H1 (cell line): ENCODE measurements at regions not wholly inside any gene's neighbourhood (a gene's known extent, or its start where the extent isn't known, plus 50 kb on each side); places are given as distances from the start of the nearest gene placed in this dataset.

ENCODE experiments used
- CEBPB ChIP-seq: IDR thresholded peaks from 2 replicates; pipeline ENCODE4 v1.6.1; 2012; ENCODE audit warnings: low read depth, low read length
- EP300 ChIP-seq, 2 experiments: IDR thresholded peaks; 1 replicate in 1 of 2; 2 replicates in 1 of 2; pipeline ENCODE4 v1.6.1; 2011 to 2012; ENCODE audit warnings: low read depth in 2 of 2, low read length in 2 of 2, mild to moderate bottlenecking in 2 of 2, borderline replicate concordance in 1 of 2, inconsistent platforms in 1 of 2, moderate library complexity in 1 of 2
- EZH2 ChIP-seq: fragments of 200-600 bp; sonication (generic); IDR thresholded peaks from 2 replicates; pipeline ENCODE4 v1.7.1; 2012; ENCODE audit warnings: low read depth, mild to moderate bottlenecking, moderate library complexity, low read length, inconsistent platforms; ENCODE audit not compliant: severe bottlenecking
- HDAC2 ChIP-seq, 2 experiments: fragments of 300-600 bp in 1 of 2; sonication (generic) in 1 of 2; IDR thresholded peaks; 2 replicates each; pipeline ENCODE4 v1.6.1; 2011 to 2012; ENCODE audit warnings: low read depth in 2 of 2, low read length in 2 of 2, mild to moderate bottlenecking in 2 of 2, moderate library complexity in 2 of 2, borderline replicate concordance in 1 of 2, inconsistent platforms in 1 of 2
- JUND ChIP-seq: IDR thresholded peaks from 2 replicates; pipeline ENCODE4 v1.6.1; 2011; ENCODE audit warnings: mild to moderate bottlenecking, improper control_type of control experiment, low read length
- KDM1A ChIP-seq: fragments of 200-600, 300-600 bp; sonication (generic); IDR thresholded peaks from 2 replicates; pipeline ENCODE4 v1.7.1; 2016; ENCODE audit warnings: mild to moderate bottlenecking, low read length, borderline replicate concordance
- SAP30 ChIP-seq: fragments of 300-600 bp; sonication (generic); IDR thresholded peaks from 2 replicates; pipeline ENCODE4 v1.7.1; 2012; ENCODE audit warnings: low read length, moderate library complexity, mild to moderate bottlenecking, inconsistent platforms; ENCODE audit not compliant: insufficient read depth, insufficient replicate concordance
- TAF1 ChIP-seq: IDR thresholded peaks from 2 replicates; pipeline ENCODE4 v1.6.1; 2011; ENCODE audit warnings: mild to moderate bottlenecking, low read depth, low read length
- ZNF274 ChIP-seq: IDR thresholded peaks from 2 replicates; pipeline ENCODE4 v1.7.0; 2012; ENCODE audit warnings: low read length, borderline replicate concordance; ENCODE audit errors: extremely low read depth
- TF ChIP-seq, protein P1 (sequence below), 3 experiments: IDR thresholded peaks; 1 replicate in 2 of 3; 2 replicates in 1 of 3; pipeline versions ENCODE4 v1.5.1 to v1.6.1; 2011; ENCODE audit warnings: low read length in 3 of 3, mild to moderate bottlenecking in 3 of 3, inconsistent platforms in 2 of 3, low read depth in 1 of 3, moderate library complexity in 1 of 3; ENCODE audit not compliant: insufficient read depth in 1 of 3; ENCODE audit errors: control extremely low read depth in 1 of 3
- TF ChIP-seq, protein P2 (sequence below): IDR thresholded peaks from 2 replicates; pipeline ENCODE4 v1.6.1; 2011; ENCODE audit warnings: low read depth, mild to moderate bottlenecking, low read length; ENCODE audit not compliant: insufficient read depth
- TF ChIP-seq, protein P3 (sequence below): IDR thresholded peaks from 2 replicates; pipeline ENCODE4 v1.6.1; 2011; ENCODE audit warnings: low read length, improper control_type of control experiment

DNA sequence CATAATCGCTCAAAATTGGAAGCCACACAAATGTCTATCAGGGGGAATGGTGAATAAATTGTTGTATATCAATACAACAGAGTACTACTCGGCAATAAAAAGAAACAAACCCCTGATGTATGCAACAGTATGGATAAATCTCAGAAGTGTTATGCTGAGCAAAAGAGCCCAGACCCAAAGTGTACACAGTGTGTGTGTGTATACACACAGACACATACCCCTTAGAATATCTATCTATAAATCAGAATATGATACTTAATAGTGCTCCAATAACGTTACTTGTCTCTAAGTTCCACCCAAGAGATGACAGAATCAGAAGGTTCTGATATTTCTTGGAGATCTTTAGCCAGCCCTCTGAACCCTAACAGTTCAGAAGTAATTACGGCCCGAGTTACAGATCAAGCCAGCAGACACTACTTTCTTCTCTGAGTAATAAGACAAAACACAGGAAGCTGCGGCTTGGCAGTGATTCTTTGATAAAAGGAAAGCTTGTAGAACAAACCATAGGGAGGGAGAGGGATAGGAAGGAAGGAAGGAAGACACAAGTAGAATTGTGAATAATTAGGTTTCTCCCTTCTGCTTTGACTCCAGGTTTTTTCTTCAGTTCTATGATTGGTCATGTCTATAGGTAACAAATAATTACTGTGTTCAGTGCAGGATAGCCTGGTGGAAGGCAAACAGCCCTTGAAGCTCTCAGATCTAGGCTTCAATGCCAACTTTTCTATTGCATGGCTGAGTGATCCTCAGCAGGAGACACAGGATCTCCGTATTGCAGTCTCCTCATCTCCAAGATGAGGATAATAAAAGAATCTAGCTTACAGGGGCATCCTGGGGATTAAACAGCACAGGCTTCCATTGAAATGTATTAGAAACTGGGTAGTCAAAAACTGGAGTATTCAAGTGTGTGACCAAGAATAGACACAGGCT lies 75.6 kb upstream of the TEAD1 start:
- TF ChIP-seq HDAC2 (IDR thresholded peaks at IDR 0.05; ENCODE audit: borderline replicate concordance in 1 of 2, low read depth in 2 of 2, low read length in 2 of 2): no peak
- TF ChIP-seq, protein P1, sequence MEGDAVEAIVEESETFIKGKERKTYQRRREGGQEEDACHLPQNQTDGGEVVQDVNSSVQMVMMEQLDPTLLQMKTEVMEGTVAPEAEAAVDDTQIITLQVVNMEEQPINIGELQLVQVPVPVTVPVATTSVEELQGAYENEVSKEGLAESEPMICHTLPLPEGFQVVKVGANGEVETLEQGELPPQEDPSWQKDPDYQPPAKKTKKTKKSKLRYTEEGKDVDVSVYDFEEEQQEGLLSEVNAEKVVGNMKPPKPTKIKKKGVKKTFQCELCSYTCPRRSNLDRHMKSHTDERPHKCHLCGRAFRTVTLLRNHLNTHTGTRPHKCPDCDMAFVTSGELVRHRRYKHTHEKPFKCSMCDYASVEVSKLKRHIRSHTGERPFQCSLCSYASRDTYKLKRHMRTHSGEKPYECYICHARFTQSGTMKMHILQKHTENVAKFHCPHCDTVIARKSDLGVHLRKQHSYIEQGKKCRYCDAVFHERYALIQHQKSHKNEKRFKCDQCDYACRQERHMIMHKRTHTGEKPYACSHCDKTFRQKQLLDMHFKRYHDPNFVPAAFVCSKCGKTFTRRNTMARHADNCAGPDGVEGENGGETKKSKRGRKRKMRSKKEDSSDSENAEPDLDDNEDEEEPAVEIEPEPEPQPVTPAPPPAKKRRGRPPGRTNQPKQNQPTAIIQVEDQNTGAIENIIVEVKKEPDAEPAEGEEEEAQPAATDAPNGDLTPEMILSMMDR (IDR thresholded peaks at IDR 0.05; ENCODE audit: control extremely low read depth in 1 of 3, insufficient read depth in 1 of 3, low read depth in 1 of 3, low read length in 3 of 3): no peak
- no peak for TF ChIP-seq KDM1A
- no peak for TF ChIP-seq JUND
- TF ChIP-seq EP300 (IDR thresholded peaks at IDR 0.05; ENCODE audit: borderline replicate concordance in 1 of 2, low read depth in 2 of 2, low read length in 2 of 2): no peak
- TF ChIP-seq ZNF274: no peak
- TF ChIP-seq, protein P2, sequence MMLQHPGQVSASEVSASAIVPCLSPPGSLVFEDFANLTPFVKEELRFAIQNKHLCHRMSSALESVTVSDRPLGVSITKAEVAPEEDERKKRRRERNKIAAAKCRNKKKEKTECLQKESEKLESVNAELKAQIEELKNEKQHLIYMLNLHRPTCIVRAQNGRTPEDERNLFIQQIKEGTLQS: no peak
- TF ChIP-seq, protein P3, sequence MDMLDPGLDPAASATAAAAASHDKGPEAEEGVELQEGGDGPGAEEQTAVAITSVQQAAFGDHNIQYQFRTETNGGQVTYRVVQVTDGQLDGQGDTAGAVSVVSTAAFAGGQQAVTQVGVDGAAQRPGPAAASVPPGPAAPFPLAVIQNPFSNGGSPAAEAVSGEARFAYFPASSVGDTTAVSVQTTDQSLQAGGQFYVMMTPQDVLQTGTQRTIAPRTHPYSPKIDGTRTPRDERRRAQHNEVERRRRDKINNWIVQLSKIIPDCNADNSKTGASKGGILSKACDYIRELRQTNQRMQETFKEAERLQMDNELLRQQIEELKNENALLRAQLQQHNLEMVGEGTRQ: no peak
- no peak for TF ChIP-seq EZH2
- TF ChIP-seq TAF1: no peak
- TF ChIP-seq CEBPB: no peak
- TF ChIP-seq SAP30: no peak
